ENCODE measurements at regions not wholly inside any gene's neighbourhood (a gene's known extent, or its start where the extent isn't known, plus 50 kb on each side); places are given as distances from the start of the nearest gene placed in this dataset.

GRCh38 chr11:25423436-25424199 lies 908.3 kb upstream of the ANO3 start:
- TF ChIP-seq, protein P1, sequence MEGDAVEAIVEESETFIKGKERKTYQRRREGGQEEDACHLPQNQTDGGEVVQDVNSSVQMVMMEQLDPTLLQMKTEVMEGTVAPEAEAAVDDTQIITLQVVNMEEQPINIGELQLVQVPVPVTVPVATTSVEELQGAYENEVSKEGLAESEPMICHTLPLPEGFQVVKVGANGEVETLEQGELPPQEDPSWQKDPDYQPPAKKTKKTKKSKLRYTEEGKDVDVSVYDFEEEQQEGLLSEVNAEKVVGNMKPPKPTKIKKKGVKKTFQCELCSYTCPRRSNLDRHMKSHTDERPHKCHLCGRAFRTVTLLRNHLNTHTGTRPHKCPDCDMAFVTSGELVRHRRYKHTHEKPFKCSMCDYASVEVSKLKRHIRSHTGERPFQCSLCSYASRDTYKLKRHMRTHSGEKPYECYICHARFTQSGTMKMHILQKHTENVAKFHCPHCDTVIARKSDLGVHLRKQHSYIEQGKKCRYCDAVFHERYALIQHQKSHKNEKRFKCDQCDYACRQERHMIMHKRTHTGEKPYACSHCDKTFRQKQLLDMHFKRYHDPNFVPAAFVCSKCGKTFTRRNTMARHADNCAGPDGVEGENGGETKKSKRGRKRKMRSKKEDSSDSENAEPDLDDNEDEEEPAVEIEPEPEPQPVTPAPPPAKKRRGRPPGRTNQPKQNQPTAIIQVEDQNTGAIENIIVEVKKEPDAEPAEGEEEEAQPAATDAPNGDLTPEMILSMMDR (IDR thresholded peaks at IDR 0.05; ENCODE audit: insufficient read depth, low read depth, low read length, missing control alignments), result no peak
- no peak overlapping the region for H3K4me3 ChIP-seq (ENCODE audit: low read depth, low read length)
- no peak for DNase-seq (ENCODE audit: low read depth)

DNA sequence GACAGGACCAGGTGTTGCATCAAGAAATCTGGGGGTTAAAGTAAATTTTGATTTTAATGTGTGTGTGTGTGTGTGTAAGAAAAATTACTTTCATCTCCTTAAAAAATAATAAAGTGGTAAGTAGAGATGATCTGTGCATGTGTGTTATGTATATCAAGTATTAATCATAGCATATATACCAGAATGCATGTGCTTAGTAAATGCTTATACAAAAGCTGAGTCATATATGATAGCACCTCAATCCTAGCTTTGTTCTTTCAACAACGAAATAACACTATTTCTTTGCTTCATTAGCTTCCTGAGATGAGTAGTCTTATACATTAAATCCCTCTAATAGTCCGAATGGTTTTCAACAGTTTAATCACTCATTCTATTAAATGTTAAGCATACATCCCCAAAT lies 899.6 kb upstream of the ANO3 start:
- DNase-seq (ENCODE audit: low read depth), result no peak
- TF ChIP-seq, protein P1 (IDR thresholded peaks at IDR 0.05; ENCODE audit: insufficient read depth, low read depth, low read length, missing control alignments), result no peak
- no peak overlapping the region for H3K4me3 ChIP-seq (ENCODE audit: low read depth, low read length)

DNA sequence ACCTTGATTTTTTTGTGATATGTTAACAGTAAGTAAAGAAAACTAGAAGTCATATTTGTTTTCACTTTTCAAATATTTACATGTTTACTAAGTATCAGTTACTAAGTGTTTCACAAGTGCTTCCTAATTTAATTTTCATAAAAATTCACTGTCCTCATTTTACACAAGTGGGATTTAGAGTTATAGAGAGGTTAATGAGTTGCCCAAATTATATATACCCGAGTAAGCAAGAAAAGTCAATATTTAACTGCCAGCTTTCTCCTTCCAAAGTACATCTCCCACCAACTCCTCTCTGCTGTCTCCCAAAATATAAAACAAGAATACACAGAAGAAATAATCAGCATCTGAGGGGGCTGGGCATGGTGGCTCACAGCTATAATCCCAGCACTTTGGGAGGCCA lies 896.7 kb upstream of the ANO3 start:
- TF ChIP-seq, protein P1 (IDR thresholded peaks at IDR 0.05; ENCODE audit: insufficient read depth, low read depth, low read length, missing control alignments), result no peak
- no peak for DNase-seq (ENCODE audit: low read depth)
- no peak overlapping the region for H3K4me3 ChIP-seq (ENCODE audit: low read depth, low read length)

GRCh38 chr11:25436326-25436725 lies 895.6 kb upstream of the ANO3 start:
- TF ChIP-seq, protein P1 (IDR thresholded peaks at IDR 0.05; ENCODE audit: insufficient read depth, low read depth, low read length, missing control alignments), result no peak
- DNase-seq (ENCODE audit: low read depth), result no peak
- H3K4me3 ChIP-seq (ENCODE audit: low read depth, low read length), result no peak overlapping the region

GRCh38 chr11:25441421-25441820 lies 890.5 kb upstream of the ANO3 start:
- TF ChIP-seq, protein P1 (IDR thresholded peaks at IDR 0.05; ENCODE audit: insufficient read depth, low read depth, low read length, missing control alignments), result no peak
- H3K4me3 ChIP-seq (ENCODE audit: low read depth, low read length), result no peak overlapping the region
- no peak for DNase-seq (ENCODE audit: low read depth)

DNA sequence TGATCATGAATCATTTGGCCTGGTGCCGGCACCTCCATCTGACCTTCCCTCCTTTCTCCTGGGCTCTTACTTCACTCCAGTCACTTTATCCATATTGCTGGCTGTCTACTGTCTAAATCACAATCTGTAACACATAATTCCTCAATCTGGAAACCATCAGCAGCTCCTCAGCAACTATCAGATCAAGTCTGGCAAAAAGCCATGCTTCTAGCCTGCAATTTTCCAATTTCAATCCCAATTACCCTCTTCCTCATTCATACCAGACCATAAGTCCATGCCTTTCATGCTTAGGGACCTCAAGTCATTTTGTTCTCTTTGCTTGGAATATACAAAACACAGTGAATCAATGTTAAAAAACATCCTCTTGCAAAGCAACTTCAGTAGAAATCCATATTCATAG lies 882.8 kb upstream of the ANO3 start:
- DNase-seq (ENCODE audit: low read depth), result no peak
- no peak overlapping the region for H3K4me3 ChIP-seq (ENCODE audit: low read depth, low read length)
- TF ChIP-seq, protein P1 (IDR thresholded peaks at IDR 0.05; ENCODE audit: insufficient read depth, low read depth, low read length, missing control alignments), result no peak

GRCh38 chr11:25453471-25453870 lies 878.5 kb upstream of the ANO3 start:
- TF ChIP-seq, protein P1 (IDR thresholded peaks at IDR 0.05; ENCODE audit: insufficient read depth, low read depth, low read length, missing control alignments), result no peak
- DNase-seq (ENCODE audit: low read depth), result no peak
- H3K4me3 ChIP-seq (ENCODE audit: low read depth, low read length), result no peak overlapping the region

Measured in GM12865 (cell line).